Astrocyte (in vitro differentiated cells and primary cell): ENCODE measurements at regions not wholly inside any gene's neighbourhood (a gene's known extent, or its start where the extent isn't known, plus 50 kb on each side); places are given as distances from the start of the nearest gene placed in this dataset.

Experiments
- DNase-seq: peaks from one replicate; pipeline ENCODE4 v3.0.0-alpha.2; 2010; ENCODE audit warnings: low read depth
- FAIRE-seq: peaks from 2 replicates; lab custom pipeline; 2011; peaks lifted over from hg19 to GRCh38; lab: Jason Lieb, UNC
- H2AFZ ChIP-seq: 2 replicates; pipeline ENCODE4 v1.6.0; 2012; ENCODE audit warnings: low read depth, low read length, inconsistent platforms
- H3K27ac ChIP-seq: 2 replicates; pipeline ENCODE4 v1.5.1; 2011; ENCODE audit warnings: low read depth, low read length, inconsistent platforms
- H3K27me3 ChIP-seq: 2 replicates; pipeline ENCODE4 v1.6.0; 2011; ENCODE audit warnings: low read length, inconsistent platforms; ENCODE audit not compliant: insufficient read depth
- H3K36me3 ChIP-seq: 2 replicates; pipeline ENCODE4 v1.5.1; 2011; ENCODE audit warnings: low read length, inconsistent platforms; ENCODE audit not compliant: insufficient read depth
- H3K4me1 ChIP-seq: 2 replicates; pipeline ENCODE4 v1.5.1; 2011; ENCODE audit warnings: low read length, inconsistent platforms; ENCODE audit not compliant: insufficient read depth
- H3K4me2 ChIP-seq: 2 replicates; pipeline ENCODE4 v1.6.0; 2012; ENCODE audit warnings: low read length, inconsistent platforms
- H3K4me3 ChIP-seq: 2 replicates; pipeline ENCODE4 v1.5.1; 2011; ENCODE audit warnings: low read depth, mild to moderate bottlenecking, low read length, inconsistent platforms; ENCODE audit not compliant: insufficient read depth
- H3K79me2 ChIP-seq: 2 replicates; pipeline ENCODE4 v1.6.0; 2012; ENCODE audit warnings: mild to moderate bottlenecking, low read length, inconsistent platforms; ENCODE audit not compliant: insufficient read depth
- H3K9ac ChIP-seq: 2 replicates; pipeline ENCODE4 v1.6.0; 2012; ENCODE audit warnings: mild to moderate bottlenecking, low read length, inconsistent platforms
- H3K9me3 ChIP-seq: 2 replicates; pipeline ENCODE4 v1.5.1; 2012; ENCODE audit warnings: low read depth, mild to moderate bottlenecking, low read length, inconsistent platforms; ENCODE audit not compliant: insufficient read depth
- H4K20me1 ChIP-seq: 2 replicates; pipeline ENCODE4 v1.6.0; 2012; ENCODE audit warnings: low read length, inconsistent platforms; ENCODE audit not compliant: insufficient read depth
- H3K27ac Mint-ChIP-seq: one replicate; pipeline ENCODE4 v1.8.0; 2021; ENCODE audit warnings: mild to moderate bottlenecking, mixed read lengths; ENCODE audit not compliant: unreplicated experiment
- H3K27me3 Mint-ChIP-seq: one replicate; pipeline ENCODE4 v1.8.0; 2021; ENCODE audit warnings: low read depth, mixed read lengths; ENCODE audit not compliant: unreplicated experiment
- H3K36me3 Mint-ChIP-seq: one replicate; pipeline ENCODE4 v1.8.0; 2021; ENCODE audit warnings: low read depth, mixed read lengths; ENCODE audit not compliant: unreplicated experiment
- H3K4me1 Mint-ChIP-seq: one replicate; pipeline ENCODE4 v1.8.0; 2021; ENCODE audit warnings: low read depth, mixed read lengths; ENCODE audit not compliant: unreplicated experiment
- H3K4me3 Mint-ChIP-seq: one replicate; pipeline ENCODE4 v1.8.0; 2021; ENCODE audit warnings: mild to moderate bottlenecking, moderate library complexity, mixed read lengths; ENCODE audit not compliant: unreplicated experiment
- H3K9me3 Mint-ChIP-seq: one replicate; pipeline ENCODE4 v1.8.0; 2021; ENCODE audit warnings: mild to moderate bottlenecking, mixed read lengths; ENCODE audit not compliant: unreplicated experiment
- CTCF ChIP-seq: IDR thresholded peaks from 2 replicates; pipeline ENCODE4 v1.5.1; 2011; ENCODE audit warnings: low read depth, mild to moderate bottlenecking, inconsistent platforms, low read length, moderate library complexity; ENCODE audit not compliant: insufficient read depth
- EZH2 ChIP-seq: IDR thresholded peaks from 2 replicates; pipeline ENCODE4 v1.6.1; 2012; ENCODE audit warnings: mild to moderate bottlenecking, low read length, inconsistent platforms; ENCODE audit not compliant: insufficient read depth

GRCh38 chr3:124577494-124578167 lies 152.6 kb upstream of the UMPS start:
- Histone ChIP-seq H3K4me2 (no peak overlapping the region), H3K27ac (no peak overlapping the region), H3K4me1 (peaks cover 8% of the 10 kb centered on the region), H4K20me1 (no peaks in the 10 kb centered on the region), H3K36me3 (no peaks in the 10 kb centered on the region), H3K9me3 (no peaks in the 10 kb centered on the region), H3K9ac (no peak overlapping the region), H3K79me2 (no peaks in the 10 kb centered on the region), H3K4me3 (no peak overlapping the region), H2AFZ (no peak overlapping the region), H3K27me3 (no peaks in the 10 kb centered on the region)
- Mint-ChIP-seq H3K27ac (no peak overlapping the region), H3K27me3 (peaks cover 13% of the 10 kb centered on the region), H3K4me3 (no peak overlapping the region), H3K36me3 (peaks cover 5% of the 10 kb centered on the region), H3K9me3 (no peaks in the 10 kb centered on the region), H3K4me1 (peaks cover 8% of the 10 kb centered on the region)
- TF ChIP-seq CTCF, result no peak
- TF ChIP-seq EZH2, result no peak
- FAIRE-seq, result no peak
- no peak for DNase-seq

DNA sequence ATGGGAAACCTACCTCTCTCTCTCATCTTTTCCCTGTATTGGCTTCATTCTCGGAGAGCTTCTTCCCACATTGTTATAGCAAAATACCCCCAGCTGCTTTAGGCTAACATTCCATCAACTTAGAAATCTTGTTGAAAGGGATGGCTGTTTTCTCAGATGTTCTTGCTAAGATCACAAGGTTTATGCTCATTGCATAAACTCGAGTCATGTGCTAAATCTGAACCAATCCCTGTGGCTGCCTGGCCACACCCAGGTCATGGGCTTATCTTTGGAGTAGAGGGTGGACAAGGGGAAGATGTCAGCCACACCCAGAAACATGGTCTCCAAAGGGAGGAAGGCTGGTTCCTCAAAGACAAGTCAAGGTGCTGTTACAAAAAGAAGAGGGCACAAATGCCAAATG lies 150.6 kb upstream of the UMPS start:
- Histone ChIP-seq H3K27ac (no peak overlapping the region), H4K20me1 (no peaks in the 10 kb centered on the region), H3K27me3 (no peaks in the 10 kb centered on the region), H3K4me2 (no peak overlapping the region), H3K36me3 (no peaks in the 10 kb centered on the region), H3K9me3 (no peaks in the 10 kb centered on the region), H3K4me1 (peaks cover 12% of the 10 kb centered on the region), H2AFZ (no peak overlapping the region), H3K9ac (no peak overlapping the region), H3K4me3 (no peak overlapping the region), H3K79me2 (no peaks in the 10 kb centered on the region)
- Mint-ChIP-seq H3K4me1 (peaks cover 8% of the 10 kb centered on the region), H3K9me3 (no peaks in the 10 kb centered on the region), H3K27ac (no peak overlapping the region), H3K27me3 (peaks cover 25% of the 10 kb centered on the region), H3K36me3 (peaks cover 5% of the 10 kb centered on the region), H3K4me3 (no peak overlapping the region)
- no peak for DNase-seq
- FAIRE-seq, result no peak
- no peak for TF ChIP-seq EZH2

DNA sequence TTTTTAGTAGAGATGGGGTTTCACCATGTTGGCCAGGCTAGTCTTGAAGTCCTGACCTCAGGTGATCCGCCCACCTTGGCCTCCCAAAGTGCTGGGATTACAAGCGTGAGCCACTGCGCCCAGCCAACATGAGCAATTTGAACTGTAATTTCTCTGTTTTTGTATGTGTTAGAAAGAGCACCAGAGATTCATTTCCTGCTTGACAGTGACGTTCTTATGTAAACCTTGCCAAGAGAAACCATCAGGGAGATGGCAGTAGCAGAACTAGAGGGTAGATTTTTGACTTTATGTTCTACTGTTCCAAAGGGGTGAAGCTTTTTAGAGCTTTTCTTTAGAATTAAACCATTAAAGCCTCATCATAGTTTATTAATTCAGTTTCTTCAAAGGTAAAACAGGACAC lies 148.1 kb upstream of the UMPS start:
- peaks cover 3% of the 10 kb centered on the region for H3K36me3 Mint-ChIP-seq
- no peak for FAIRE-seq
- H3K4me3 Mint-ChIP-seq, result no peak overlapping the region
- no peak for DNase-seq
- no peak overlapping the region for H3K9ac ChIP-seq
- no peak overlapping the region for H3K4me3 ChIP-seq
- H3K4me1 Mint-ChIP-seq, result peaks cover 18% of the 10 kb centered on the region
- H3K27me3 Mint-ChIP-seq, result peaks cover 28% of the 10 kb centered on the region
- H3K79me2 ChIP-seq, result no peaks in the 10 kb centered on the region
- no peak overlapping the region for H3K27ac ChIP-seq
- H4K20me1 ChIP-seq, result peaks cover 3% of the 10 kb centered on the region
- H2AFZ ChIP-seq, result no peak overlapping the region
- peaks cover 21% of the 10 kb centered on the region for H3K4me1 ChIP-seq
- H3K9me3 ChIP-seq, result no peaks in the 10 kb centered on the region
- H3K4me2 ChIP-seq, result no peak overlapping the region
- H3K36me3 ChIP-seq, result no peaks in the 10 kb centered on the region
- no peaks in the 10 kb centered on the region for H3K9me3 Mint-ChIP-seq
- H3K27me3 ChIP-seq, result no peaks in the 10 kb centered on the region
- no peak overlapping the region for H3K27ac Mint-ChIP-seq
- TF ChIP-seq EZH2 (no peak), CTCF (no peak)
